CD4-positive, alpha-beta T cell treated with Interleukin-6 for 4 hours (primary cell): ENCODE measurements at regions not wholly inside any gene's neighbourhood (a gene's known extent, or its start where the extent isn't known, plus 50 kb on each side); places are given as distances from the start of the nearest gene placed in this dataset.
"Not testable (repeated sequence)": the region's sequence is repeated elsewhere in the genome, so short reads cannot be mapped to it uniquely, and the experiment has no call there.

ENCODE experiments used
- DNase-seq: peaks from one replicate; pipeline ENCODE4 v3.0.0-alpha.2; 2020; ENCODE audit warnings: mixed read lengths

- no peak for DNase-seq
Measured at GRCh38 chr11:129503646-129504045, 128.0 kb downstream of the BARX2 start.

DNA sequence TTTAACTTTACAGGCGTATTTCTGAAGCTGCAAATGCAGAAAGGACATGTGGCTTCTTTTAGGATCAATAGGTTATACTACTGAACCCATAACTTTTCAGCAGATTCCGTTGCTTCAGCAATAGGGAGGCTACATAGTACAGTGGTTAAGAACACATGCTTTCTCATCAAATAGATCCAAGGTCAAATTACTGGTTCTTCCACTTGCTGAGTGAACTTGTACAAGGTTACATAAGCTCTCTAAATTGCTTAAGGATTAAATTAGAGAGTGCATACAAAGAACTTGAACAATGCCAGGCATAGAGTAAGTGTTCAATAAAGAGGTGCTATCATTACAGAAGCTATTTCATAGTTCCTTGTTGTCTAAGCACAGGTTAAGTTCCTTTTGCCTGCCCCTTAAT, 129.6 kb downstream of the BARX2 start:
- no peak for DNase-seq

DNA sequence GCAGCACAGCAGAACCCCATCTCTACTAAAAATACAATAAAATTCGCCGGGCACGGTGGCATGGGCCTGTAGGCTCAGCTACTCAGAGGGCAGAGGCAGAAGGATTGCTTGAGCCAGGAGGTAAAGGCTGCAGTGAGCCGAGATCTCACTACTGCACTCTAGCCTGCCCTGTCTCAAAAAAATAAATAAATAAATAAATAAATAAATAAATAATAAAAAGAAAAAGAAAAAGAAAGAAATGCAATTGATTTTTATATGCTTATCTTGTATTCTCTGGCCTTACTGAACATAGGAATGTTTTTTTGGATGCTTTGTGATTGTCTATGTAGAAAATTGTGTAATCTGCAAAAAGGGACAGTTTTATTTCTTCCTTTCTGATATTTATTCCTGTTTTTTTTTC, 132.5 kb downstream of the BARX2 start:
- no peak for DNase-seq

DNA sequence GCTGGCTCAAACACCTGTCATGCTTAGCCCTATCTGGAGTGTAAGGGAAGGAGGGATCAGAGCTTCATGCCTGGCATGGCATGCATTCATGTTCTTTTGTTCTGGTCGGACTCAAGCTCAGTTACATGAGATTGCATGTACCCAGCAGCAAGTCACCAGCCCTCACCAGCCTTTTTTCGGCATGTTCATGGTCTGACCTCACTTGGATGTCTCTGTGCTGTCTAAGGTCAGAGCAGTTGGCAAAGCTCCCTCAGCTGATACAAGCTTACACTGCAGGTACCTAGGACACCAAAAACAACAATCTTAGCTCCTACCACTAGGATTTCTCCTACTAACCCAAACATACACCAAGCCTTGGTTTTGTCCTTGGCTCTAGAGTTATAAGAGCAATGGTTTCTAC, 152.6 kb downstream of the BARX2 start:
- DNase-seq, result no peak

GRCh38 chr11:129530154-129530895, 154.7 kb downstream of the BARX2 start:
- no peak for DNase-seq

- DNase-seq, result no peak
Measured at GRCh38 chr11:129533395-129533794, 157.7 kb downstream of the BARX2 start.

- DNase-seq, result no peak
Measured at GRCh38 chr11:129536338-129536737, 160.7 kb downstream of the BARX2 start.

DNA sequence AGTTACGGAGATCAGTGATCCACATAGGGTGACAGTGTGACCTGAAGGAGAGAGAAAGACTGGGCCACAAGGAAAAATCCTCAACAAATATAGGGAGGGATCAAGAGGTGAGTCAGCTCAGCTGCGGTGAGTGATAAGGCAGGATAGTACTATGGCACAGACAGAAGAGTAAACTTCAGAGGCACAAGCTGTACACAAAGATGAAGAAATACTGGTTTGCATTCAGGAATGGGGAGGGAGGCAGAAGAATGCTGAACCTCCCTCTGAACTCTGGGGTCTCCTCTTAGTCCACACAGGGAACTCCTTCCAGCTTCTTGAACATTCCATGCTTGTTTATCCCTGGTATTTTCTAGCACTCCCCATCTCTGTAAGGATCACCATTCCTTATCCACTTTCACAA, 162.7 kb downstream of the BARX2 start:
- no peak for DNase-seq

DNA sequence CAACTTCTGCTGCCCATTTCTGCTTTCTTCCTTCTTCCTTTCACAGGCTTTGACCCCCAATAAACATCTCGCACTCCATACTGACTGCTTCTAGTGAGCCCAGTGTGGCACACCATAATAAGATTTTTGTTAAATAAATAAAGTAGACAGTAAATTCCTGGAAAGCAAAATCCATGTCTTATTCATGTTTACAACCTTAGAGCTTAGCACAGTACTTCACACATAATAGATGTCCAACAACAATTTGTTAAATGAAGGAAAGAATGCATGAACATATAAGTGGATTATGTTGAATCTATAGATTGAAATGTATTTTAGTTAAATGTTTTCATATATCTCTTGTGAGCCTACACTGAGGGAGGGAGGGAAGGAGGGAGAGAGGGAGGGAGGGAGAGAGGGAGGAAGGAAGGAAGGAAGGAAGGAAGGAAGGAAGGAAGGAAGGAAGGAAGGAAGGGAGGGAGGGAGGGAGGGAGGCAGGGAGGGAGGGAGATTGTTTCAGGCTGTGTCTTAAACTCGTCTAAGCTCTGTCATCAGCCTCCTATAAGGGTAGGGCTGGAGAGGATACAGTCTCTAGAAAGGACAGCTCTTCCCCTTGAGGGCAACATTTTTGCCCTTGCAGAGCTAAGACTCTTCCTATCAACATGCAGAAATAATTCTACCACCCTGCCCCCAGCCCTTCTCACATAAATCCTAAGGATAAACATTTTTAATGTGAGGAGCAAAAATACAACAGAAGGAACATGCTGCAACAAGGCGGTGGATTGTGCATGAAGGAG, 168.1 kb downstream of the BARX2 start:
- no peak for DNase-seq

DNA sequence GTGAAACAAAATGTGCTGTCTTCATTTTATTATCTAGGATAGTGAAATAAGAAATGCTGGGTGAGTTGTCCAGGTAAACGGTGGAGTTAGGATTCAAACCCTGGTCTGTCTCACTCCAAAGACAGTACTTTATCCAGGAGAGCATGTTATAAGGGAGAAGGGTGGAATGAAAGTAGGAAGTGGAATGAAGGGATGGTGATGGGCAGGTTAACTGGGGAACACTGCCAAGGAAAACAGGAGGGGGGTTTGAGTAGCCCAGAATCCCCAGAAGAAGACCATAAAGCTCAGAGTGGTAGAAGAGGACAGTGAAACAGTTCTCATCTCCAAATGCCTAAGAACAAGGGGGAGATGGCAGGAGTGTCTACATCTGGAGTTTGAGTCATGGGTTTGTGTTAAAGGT, 169.0 kb downstream of the BARX2 start:
- no peak for DNase-seq

DNA sequence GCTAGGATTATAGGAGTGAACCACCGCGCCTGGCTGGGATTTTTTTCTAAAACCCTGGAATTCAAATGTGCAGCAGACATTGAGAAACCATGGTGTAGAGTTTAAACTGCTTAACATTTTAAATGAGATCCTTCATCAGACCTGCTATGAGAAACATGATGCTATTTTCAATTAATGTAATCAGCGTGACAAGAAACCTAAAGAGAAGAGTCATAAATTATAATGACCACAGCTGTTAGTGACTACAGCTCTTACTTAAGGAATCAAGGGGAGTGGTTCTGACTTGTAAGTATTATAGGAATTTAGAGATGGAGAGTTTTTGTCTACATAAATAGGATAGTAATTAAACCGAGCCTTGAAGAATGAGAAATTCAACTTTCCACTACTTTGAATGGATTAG, 170.6 kb downstream of the BARX2 start:
- no peak for DNase-seq

GRCh38 chr11:129557421-129557820, 181.8 kb downstream of the BARX2 start:
- DNase-seq, result no peak

- DNase-seq, result no peak
Measured at GRCh38 chr11:129569007-129569406, 193.4 kb downstream of the BARX2 start.

DNA sequence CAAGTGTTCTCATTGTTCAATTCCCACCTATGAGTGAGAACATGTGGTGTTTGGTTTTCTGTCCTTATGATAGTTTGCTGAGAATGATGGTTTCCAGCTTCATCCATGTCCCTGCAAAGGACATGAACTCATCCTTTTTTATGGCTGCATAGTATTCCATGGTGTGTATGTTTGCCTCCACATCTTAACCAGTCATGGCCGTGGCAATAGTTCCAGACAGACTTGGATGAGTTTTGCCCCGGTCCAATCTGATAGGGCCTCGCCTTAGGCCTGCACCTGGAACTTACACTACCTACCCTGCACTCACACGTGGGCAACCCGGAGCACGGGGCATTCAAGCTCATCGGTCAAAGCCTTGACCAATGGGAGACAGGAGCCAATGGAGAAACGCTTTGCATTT, 197.0 kb downstream of the BARX2 start:
- DNase-seq, result not testable (repeated sequence)

GRCh38 chr11:129573161-129573560, 197.5 kb downstream of the BARX2 start:
- DNase-seq, result no peak

GRCh38 chr11:129574431-129574830, 198.8 kb downstream of the BARX2 start:
- DNase-seq, result no peak

DNA sequence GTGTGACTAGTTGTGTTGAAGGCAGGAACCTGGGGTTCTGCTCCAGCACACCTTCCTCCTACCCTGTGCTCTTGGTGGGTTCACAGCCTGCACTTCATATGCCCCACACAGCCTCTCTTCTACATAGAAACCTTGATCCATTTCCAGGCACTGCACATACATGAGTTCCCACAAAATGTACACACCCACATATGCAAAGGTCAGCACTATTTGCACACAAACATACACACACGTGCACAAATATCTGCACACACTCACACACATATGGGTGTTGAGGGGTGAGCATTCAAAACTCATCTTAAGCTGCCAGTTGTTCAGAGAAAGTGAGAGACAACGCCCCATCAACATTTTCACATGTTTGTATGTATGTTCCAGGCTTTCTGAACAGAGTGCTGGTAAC, 201.0 kb downstream of the BARX2 start:
- DNase-seq, result no peak

DNA sequence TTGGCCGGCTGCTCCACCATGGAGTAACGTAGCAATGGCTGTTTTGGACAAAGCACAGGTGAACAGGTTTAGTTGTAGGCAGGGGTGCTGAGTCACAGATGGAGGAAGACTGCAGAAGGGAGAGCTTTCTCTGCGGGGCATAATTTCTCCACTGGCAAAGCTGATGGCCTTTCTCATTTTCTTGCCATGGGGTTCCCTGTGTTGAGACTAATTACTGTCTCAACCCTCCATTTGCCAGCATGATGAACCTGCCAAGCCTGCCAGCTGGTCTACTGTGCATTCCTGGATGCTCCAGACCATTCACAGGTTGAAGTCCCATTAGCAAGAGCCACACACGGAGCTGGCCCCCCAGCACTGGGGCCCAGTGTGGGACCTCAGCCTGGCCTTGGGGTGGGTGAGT, 202.4 kb downstream of the BARX2 start:
- no peak for DNase-seq

DNA sequence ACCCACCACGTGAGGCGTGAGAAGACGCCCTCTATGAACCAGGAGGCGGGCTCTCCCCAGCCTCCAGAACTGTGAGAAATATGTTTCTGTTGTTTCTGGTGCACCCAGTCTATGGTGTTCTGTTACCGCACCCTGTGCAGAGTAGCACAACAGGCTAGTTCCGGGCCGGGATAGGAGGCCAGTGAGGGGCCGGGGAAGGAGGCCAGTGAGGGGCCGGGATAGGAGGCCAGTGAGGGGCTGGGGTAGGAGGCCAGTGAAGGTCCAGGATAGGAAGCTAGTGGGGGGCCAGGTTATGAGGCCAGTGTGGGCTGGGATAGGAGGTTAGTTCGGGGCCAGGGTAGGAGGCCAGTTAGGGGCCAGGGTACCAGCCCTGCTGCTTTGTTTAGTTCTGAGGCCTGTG, 204.6 kb downstream of the BARX2 start:
- no peak for DNase-seq

DNA sequence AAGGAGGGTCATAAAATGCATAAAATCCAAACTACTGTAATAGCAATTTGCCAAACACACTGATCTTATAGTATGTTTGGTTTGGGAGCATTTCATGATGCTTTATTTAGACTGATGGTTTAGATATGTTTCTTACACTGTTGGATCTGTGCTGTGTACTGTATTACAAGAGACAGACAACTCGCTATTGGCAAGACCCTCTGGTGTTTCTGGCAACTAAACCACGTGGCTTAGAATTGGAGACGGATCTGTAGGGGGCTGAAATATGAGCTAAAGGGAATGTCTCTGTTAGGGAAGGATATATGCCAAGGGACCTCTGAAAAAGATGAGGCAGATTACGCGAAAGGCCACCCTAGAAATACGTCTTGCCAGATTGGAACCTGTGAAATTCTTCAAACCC, 208.7 kb downstream of the BARX2 start:
- DNase-seq, result no peak

DNA sequence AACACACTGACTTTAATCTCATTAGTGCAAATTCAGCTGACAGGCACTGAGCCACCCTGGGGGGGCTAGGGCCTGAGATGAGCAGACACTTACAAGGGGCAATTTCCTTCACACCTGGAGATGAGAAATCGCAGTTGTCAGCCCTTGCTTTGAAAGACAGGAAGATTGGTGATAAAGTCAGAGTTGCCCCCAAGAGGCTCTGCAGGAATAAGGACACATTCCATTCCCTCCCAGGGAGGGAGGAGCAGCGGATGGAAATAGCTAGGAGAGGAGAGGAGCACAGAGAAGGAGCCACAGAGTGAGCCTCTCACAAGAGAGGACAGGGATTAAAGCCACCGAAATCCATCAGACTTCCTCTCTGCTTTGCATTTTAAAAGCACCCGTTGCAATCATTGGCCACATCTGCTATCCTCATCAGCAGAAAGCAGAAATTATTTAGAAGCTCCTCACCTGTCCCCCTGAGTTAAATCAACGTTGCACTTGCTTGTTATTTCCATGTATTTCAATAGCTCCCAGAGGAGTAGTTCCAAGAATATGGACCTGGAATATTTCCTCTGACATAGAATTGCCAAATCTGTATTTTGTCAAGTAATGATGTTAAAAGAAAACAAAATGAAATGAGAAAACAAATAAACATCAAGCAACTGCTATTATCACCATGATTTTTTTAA, 213.7 kb downstream of the BARX2 start:
- DNase-seq, result no peak

GRCh38 chr11:129590030-129590752, 214.5 kb downstream of the BARX2 start:
- DNase-seq, result no peak

GRCh38 chr11:129590753-129591475, 215.3 kb downstream of the BARX2 start:
- no peak for DNase-seq
